ENCODE measurements at regions not wholly inside any gene's neighbourhood (a gene's known extent, or its start where the extent isn't known, plus 50 kb on each side); places are given as distances from the start of the nearest gene placed in this dataset.
"Not testable (repeated sequence)": the region's sequence is repeated elsewhere in the genome, so short reads cannot be mapped to it uniquely, and the experiment has no call there.

GRCh38 chr12:24505366-24506015, 443.4 kb downstream of the BCAT1 start:
- no peak for DNase-seq

- not testable (repeated sequence) for DNase-seq
Measured at GRCh38 chr12:24503477-24503876, 445.4 kb downstream of the BCAT1 start.

- DNase-seq, result no peak
Measured at GRCh38 chr12:24500831-24501230, 448.1 kb downstream of the BCAT1 start.

- no peak for DNase-seq
Measured at GRCh38 chr12:24500421-24500820, 448.5 kb downstream of the BCAT1 start.

GRCh38 chr12:24499151-24500146, 449.5 kb downstream of the BCAT1 start:
- peak; percentile 55 for DNase-seq

GRCh38 chr12:24496755-24497154, 452.1 kb downstream of the BCAT1 start:
- DNase-seq, result peak; percentile 57

- no peak for DNase-seq
Measured at GRCh38 chr12:24494401-24494800, 454.5 kb downstream of the BCAT1 start.

- no peak for DNase-seq
Measured at GRCh38 chr12:24491968-24492367, 456.9 kb downstream of the BCAT1 start.

- no peak for DNase-seq
Measured at GRCh38 chr12:24489939-24490338, 459.0 kb downstream of the BCAT1 start.

GRCh38 chr12:24488906-24489619, 459.8 kb downstream of the BCAT1 start:
- DNase-seq, result no peak

- DNase-seq, result no peak
Measured at GRCh38 chr12:24488091-24488596, 460.8 kb downstream of the BCAT1 start.

- no peak for DNase-seq
Measured at GRCh38 chr12:24487606-24488005, 461.3 kb downstream of the BCAT1 start.

- DNase-seq, result no peak
Measured at GRCh38 chr12:24483732-24484131, 465.2 kb downstream of the BCAT1 start.

GRCh38 chr12:24482882-24483604, 465.9 kb downstream of the BCAT1 start:
- DNase-seq, result no peak

GRCh38 chr12:24482044-24482443, 466.9 kb downstream of the BCAT1 start:
- DNase-seq, result no peak

- no peak for DNase-seq
Measured at GRCh38 chr12:24480766-24481449, 468.0 kb downstream of the BCAT1 start.

GRCh38 chr12:24479131-24479530, 469.8 kb downstream of the BCAT1 start:
- DNase-seq, result no peak

- no peak for DNase-seq
Measured at GRCh38 chr12:24478254-24478653, 470.6 kb downstream of the BCAT1 start.

- no peak for DNase-seq
Measured at GRCh38 chr12:24476310-24476709, 472.6 kb downstream of the BCAT1 start.

- DNase-seq, result no peak
Measured at GRCh38 chr12:24475337-24475736, 473.6 kb downstream of the BCAT1 start.

- DNase-seq, result no peak
Measured at GRCh38 chr12:24473097-24473496, 475.8 kb downstream of the BCAT1 start.

- DNase-seq, result no peak
Measured at GRCh38 chr12:24470050-24470449, 478.9 kb downstream of the BCAT1 start.
